ENCODE measurements at regions not wholly inside any gene's neighbourhood (a gene's known extent, or its start where the extent isn't known, plus 50 kb on each side); places are given as distances from the start of the nearest gene placed in this dataset.
"Not testable (repeated sequence)": the region's sequence is repeated elsewhere in the genome, so short reads cannot be mapped to it uniquely, and the experiment has no call there.

- TF ChIP-seq, protein P1, sequence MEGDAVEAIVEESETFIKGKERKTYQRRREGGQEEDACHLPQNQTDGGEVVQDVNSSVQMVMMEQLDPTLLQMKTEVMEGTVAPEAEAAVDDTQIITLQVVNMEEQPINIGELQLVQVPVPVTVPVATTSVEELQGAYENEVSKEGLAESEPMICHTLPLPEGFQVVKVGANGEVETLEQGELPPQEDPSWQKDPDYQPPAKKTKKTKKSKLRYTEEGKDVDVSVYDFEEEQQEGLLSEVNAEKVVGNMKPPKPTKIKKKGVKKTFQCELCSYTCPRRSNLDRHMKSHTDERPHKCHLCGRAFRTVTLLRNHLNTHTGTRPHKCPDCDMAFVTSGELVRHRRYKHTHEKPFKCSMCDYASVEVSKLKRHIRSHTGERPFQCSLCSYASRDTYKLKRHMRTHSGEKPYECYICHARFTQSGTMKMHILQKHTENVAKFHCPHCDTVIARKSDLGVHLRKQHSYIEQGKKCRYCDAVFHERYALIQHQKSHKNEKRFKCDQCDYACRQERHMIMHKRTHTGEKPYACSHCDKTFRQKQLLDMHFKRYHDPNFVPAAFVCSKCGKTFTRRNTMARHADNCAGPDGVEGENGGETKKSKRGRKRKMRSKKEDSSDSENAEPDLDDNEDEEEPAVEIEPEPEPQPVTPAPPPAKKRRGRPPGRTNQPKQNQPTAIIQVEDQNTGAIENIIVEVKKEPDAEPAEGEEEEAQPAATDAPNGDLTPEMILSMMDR (conservative IDR thresholded peaks at IDR 0.05; ENCODE audit: low read depth, low read length) = no peak
- no peak overlapping the region for H3K4me3 ChIP-seq (ENCODE audit: low read length)
- no peak for DNase-seq (ENCODE audit: low read depth)
Measured at GRCh38 chr4:170226288-170226687, 136.5 kb upstream of the AADAT start.

GRCh38 chr4:170214731-170215130, 125.0 kb upstream of the AADAT start:
- no peak overlapping the region for H3K4me3 ChIP-seq (ENCODE audit: low read length)
- DNase-seq (ENCODE audit: low read depth) = no peak
- TF ChIP-seq, protein P1 (conservative IDR thresholded peaks at IDR 0.05; ENCODE audit: low read depth, low read length) = no peak

DNA sequence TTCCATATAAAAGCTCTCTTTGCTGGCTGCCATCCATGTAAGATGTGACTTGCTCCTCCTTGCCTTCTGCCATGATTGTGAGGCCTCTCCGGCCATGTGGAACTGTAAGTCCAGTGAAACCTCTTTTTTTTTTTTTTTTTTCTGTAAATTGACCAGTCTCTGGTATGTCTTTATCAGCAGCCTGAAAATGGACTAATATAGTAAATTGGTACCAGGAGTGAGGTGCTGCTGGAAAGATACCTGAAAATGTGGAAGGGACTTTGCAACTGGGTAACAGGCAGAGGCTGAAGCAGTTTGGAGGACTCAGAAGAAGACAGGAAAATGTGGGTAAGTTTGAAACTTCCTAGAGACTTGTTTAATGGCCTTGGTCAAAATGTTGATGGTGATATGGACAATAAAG, 124.3 kb upstream of the AADAT start:
- no peak overlapping the region for H3K4me3 ChIP-seq (ENCODE audit: low read length)
- DNase-seq (ENCODE audit: low read depth) = no peak
- TF ChIP-seq, protein P1 (conservative IDR thresholded peaks at IDR 0.05; ENCODE audit: low read depth, low read length) = no peak

GRCh38 chr4:170202721-170203120, 113.0 kb upstream of the AADAT start:
- no peak overlapping the region for H3K4me3 ChIP-seq (ENCODE audit: low read length)
- no peak for DNase-seq (ENCODE audit: low read depth)
- TF ChIP-seq, protein P1 (conservative IDR thresholded peaks at IDR 0.05; ENCODE audit: low read depth, low read length) = no peak

GRCh38 chr4:170198747-170199146, 109.0 kb upstream of the AADAT start:
- peak; percentile 4 for DNase-seq (ENCODE audit: low read depth)
- TF ChIP-seq, protein P1 (conservative IDR thresholded peaks at IDR 0.05; ENCODE audit: low read depth, low read length) = peak; percentile 42
- H3K4me3 ChIP-seq (ENCODE audit: low read length) = no peak overlapping the region

GRCh38 chr4:170194794-170195193, 105.0 kb upstream of the AADAT start:
- DNase-seq (ENCODE audit: low read depth); H3K4me3 ChIP-seq (ENCODE audit: low read length): not testable (repeated sequence)

DNA sequence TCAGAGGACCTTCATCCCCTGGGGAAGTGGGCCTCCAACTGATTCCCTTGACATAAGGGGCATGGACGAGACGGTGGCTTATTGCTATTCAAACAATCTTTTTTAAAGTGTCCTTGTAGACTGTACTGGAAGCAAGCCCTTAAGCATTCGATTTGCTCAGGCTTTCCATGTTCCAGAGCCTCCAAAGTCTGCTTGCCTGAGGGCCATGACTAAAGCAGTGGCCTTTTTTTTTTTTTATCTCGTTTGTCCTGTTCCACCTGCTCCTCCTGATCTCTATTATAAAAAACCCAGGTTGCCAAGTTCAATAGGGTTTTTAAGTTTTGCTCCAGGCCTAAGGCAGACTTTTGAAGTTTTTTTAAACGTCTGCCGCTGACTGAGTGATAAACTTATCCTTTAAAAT, 103.7 kb upstream of the AADAT start:
- H3K4me3 ChIP-seq (ENCODE audit: low read length) = no peak overlapping the region
- TF ChIP-seq, protein P1 (conservative IDR thresholded peaks at IDR 0.05; ENCODE audit: low read depth, low read length) = no peak
- DNase-seq (ENCODE audit: low read depth) = no peak

- no peak overlapping the region for H3K4me3 ChIP-seq (ENCODE audit: low read length)
- TF ChIP-seq, protein P1 (conservative IDR thresholded peaks at IDR 0.05; ENCODE audit: low read depth, low read length) = no peak
- DNase-seq (ENCODE audit: low read depth) = no peak
Measured at GRCh38 chr4:170190265-170190664, 100.5 kb upstream of the AADAT start.

All from retinal pigment epithelial cell (primary cell).